Glutamatergic neuron (in vitro differentiated cells): ENCODE measurements at regions not wholly inside any gene's neighbourhood (a gene's known extent, or its start where the extent isn't known, plus 50 kb on each side); places are given as distances from the start of the nearest gene placed in this dataset.

Experiments
- DNase-seq: peaks from one replicate; pipeline ENCODE4 v3.0.0; 2022
- H3K27ac Mint-ChIP-seq: one replicate; pipeline ENCODE4 v1.8.0; 2020; ENCODE audit warnings: mild to moderate bottlenecking, mixed read lengths, inconsistent platforms; ENCODE audit not compliant: unreplicated experiment
- H3K27me3 Mint-ChIP-seq: one replicate; pipeline ENCODE4 v1.8.0; 2020; ENCODE audit warnings: mild to moderate bottlenecking, moderate library complexity, mixed read lengths, inconsistent platforms; ENCODE audit not compliant: unreplicated experiment
- H3K36me3 Mint-ChIP-seq: one replicate; pipeline ENCODE4 v1.8.0; 2020; ENCODE audit warnings: mild to moderate bottlenecking, mixed read lengths, inconsistent platforms; ENCODE audit not compliant: unreplicated experiment
- H3K4me1 Mint-ChIP-seq: one replicate; pipeline ENCODE4 v1.8.0; 2020; ENCODE audit warnings: mild to moderate bottlenecking, low read depth, mixed read lengths, inconsistent platforms; ENCODE audit not compliant: unreplicated experiment
- H3K4me3 Mint-ChIP-seq: one replicate; pipeline ENCODE4 v1.8.0; 2020; ENCODE audit warnings: mild to moderate bottlenecking, mixed read lengths, inconsistent platforms; ENCODE audit not compliant: unreplicated experiment
- H3K9me3 Mint-ChIP-seq: one replicate; pipeline ENCODE4 v1.8.0; 2020; ENCODE audit warnings: mild to moderate bottlenecking, moderate library complexity, mixed read lengths, inconsistent platforms; ENCODE audit not compliant: unreplicated experiment
- TF ChIP-seq, protein P1 (sequence below): fragments of 200-600 bp; sonication (generic); IDR thresholded peaks from one replicate; pipeline ENCODE4 v1.5.0; 2021; ENCODE audit not compliant: partially characterized antibody, unreplicated experiment

GRCh38 chr5:77923666-77924065, 147.5 kb upstream of the TBCA start:
- H3K9me3 Mint-ChIP-seq, result no peaks in the 10 kb centered on the region
- TF ChIP-seq, protein P1, sequence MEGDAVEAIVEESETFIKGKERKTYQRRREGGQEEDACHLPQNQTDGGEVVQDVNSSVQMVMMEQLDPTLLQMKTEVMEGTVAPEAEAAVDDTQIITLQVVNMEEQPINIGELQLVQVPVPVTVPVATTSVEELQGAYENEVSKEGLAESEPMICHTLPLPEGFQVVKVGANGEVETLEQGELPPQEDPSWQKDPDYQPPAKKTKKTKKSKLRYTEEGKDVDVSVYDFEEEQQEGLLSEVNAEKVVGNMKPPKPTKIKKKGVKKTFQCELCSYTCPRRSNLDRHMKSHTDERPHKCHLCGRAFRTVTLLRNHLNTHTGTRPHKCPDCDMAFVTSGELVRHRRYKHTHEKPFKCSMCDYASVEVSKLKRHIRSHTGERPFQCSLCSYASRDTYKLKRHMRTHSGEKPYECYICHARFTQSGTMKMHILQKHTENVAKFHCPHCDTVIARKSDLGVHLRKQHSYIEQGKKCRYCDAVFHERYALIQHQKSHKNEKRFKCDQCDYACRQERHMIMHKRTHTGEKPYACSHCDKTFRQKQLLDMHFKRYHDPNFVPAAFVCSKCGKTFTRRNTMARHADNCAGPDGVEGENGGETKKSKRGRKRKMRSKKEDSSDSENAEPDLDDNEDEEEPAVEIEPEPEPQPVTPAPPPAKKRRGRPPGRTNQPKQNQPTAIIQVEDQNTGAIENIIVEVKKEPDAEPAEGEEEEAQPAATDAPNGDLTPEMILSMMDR, result no peak
- H3K27me3 Mint-ChIP-seq, result no peaks in the 10 kb centered on the region
- H3K4me1 Mint-ChIP-seq, result peaks cover 2% of the 10 kb centered on the region
- no peak for DNase-seq
- no peaks in the 10 kb centered on the region for H3K36me3 Mint-ChIP-seq
- H3K4me3 Mint-ChIP-seq, result no peak overlapping the region
- H3K27ac Mint-ChIP-seq, result no peak overlapping the region

GRCh38 chr5:77921094-77921768, 145.1 kb upstream of the TBCA start:
- H3K27me3 Mint-ChIP-seq, result no peaks in the 10 kb centered on the region
- H3K4me1 Mint-ChIP-seq, result peaks cover 2% of the 10 kb centered on the region
- H3K36me3 Mint-ChIP-seq, result no peaks in the 10 kb centered on the region
- DNase-seq, result no peak
- TF ChIP-seq, protein P1, result no peak
- no peak overlapping the region for H3K4me3 Mint-ChIP-seq
- no peak overlapping the region for H3K27ac Mint-ChIP-seq
- no peaks in the 10 kb centered on the region for H3K9me3 Mint-ChIP-seq

DNA sequence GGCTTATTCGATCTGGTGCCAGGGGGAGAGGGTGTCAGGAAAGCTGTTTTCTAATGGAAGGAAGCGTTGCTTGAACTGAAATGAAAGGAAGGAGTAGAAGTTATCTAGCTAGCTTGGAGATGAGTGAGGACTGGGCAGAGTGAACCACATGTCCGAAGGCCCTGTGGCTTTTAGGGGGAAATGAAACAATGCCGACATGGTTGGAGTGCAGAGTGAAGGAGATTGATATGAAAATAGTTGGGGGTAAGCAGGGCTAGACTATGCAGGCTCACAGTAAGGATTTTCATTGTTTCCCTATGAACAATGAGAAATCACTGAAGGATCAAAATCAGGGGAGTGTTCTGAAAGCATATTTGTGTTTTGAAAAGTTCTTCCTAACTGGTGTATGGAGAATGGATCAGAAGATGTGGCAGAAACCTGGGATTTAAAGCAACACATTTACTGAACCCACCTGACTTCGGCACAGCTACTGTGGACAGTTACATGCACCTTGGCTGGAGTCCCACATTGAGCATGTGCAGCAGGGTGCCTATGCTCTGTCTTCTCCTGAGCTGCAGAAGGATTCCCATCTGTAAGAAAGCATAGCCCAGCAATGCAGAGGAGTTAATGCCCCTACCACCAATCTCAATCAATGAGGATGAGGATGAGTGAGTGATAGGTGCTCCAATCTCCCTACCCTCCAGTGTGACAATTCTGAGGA, 144.4 kb upstream of the TBCA start:
- TF ChIP-seq, protein P1, result no peak
- DNase-seq, result no peak
- H3K27ac Mint-ChIP-seq, result no peak overlapping the region
- H3K9me3 Mint-ChIP-seq, result peaks cover under 1% of the 10 kb centered on the region
- H3K4me3 Mint-ChIP-seq, result no peak overlapping the region
- H3K27me3 Mint-ChIP-seq, result peaks cover under 1% of the 10 kb centered on the region
- H3K4me1 Mint-ChIP-seq, result peaks cover 2% of the 10 kb centered on the region
- no peaks in the 10 kb centered on the region for H3K36me3 Mint-ChIP-seq

GRCh38 chr5:77915346-77915745, 139.2 kb upstream of the TBCA start:
- Mint-ChIP-seq H3K9me3 (peaks cover 2% of the 10 kb centered on the region), H3K4me3 (no peak overlapping the region), H3K27ac (no peak overlapping the region), H3K4me1 (no peaks in the 10 kb centered on the region), H3K36me3 (peaks cover 10% of the 10 kb centered on the region), H3K27me3 (peaks cover 2% of the 10 kb centered on the region)
- TF ChIP-seq, protein P1, result no peak
- no peak for DNase-seq

DNA sequence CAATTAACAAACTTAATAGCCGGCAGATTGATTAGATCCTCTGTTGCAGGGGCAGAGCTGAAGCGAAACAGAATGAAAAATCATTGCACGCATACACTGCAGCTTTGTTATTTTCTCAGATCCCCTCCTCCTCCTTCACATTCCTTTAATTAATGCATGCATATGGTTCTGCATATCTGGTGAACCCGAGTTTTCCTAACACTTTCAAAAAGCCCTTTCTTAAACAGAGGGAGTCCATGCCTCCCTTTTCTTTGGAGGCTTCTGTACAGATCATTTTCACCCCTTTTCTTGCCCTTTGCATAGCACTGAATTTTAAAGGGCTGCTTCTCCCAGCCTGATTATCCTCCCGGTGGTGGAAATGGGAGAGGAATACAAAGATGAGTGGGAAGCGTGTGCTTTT, 136.6 kb upstream of the TBCA start:
- Mint-ChIP-seq H3K9me3 (peaks cover 2% of the 10 kb centered on the region), H3K4me3 (no peak overlapping the region), H3K27ac (no peak overlapping the region), H3K27me3 (peaks cover 2% of the 10 kb centered on the region), H3K36me3 (peaks cover 10% of the 10 kb centered on the region), H3K4me1 (peaks cover 3% of the 10 kb centered on the region)
- DNase-seq, result no peak
- TF ChIP-seq, protein P1, result no peak
